Cardiac fibroblast (primary cell): ENCODE measurements at regions not wholly inside any gene's neighbourhood (a gene's known extent, or its start where the extent isn't known, plus 50 kb on each side); places are given as distances from the start of the nearest gene placed in this dataset.

Experiments
- DNase-seq, 2 donors: peaks; one replicate each; pipeline versions ENCODE4 v3.0.0 to v3.0.0-alpha.2; 2010; ENCODE audit warnings: low read depth in 2 of 2
- H3K4me3 ChIP-seq, 2 donors: replicated peaks in 1 of 2; 1 replicate in 1 of 2; 2 replicates in 1 of 2; pipeline ENCODE4 v1.5.1; 2011; ENCODE audit warnings: low read depth in 2 of 2, low read length in 2 of 2, mild to moderate bottlenecking in 2 of 2, moderate library complexity in 1 of 2
- TF ChIP-seq, protein P1 (sequence below): IDR thresholded peaks from one replicate; pipeline ENCODE4 v1.5.1; 2011; ENCODE audit warnings: low read depth, mild to moderate bottlenecking, low read length, inconsistent platforms

DNA sequence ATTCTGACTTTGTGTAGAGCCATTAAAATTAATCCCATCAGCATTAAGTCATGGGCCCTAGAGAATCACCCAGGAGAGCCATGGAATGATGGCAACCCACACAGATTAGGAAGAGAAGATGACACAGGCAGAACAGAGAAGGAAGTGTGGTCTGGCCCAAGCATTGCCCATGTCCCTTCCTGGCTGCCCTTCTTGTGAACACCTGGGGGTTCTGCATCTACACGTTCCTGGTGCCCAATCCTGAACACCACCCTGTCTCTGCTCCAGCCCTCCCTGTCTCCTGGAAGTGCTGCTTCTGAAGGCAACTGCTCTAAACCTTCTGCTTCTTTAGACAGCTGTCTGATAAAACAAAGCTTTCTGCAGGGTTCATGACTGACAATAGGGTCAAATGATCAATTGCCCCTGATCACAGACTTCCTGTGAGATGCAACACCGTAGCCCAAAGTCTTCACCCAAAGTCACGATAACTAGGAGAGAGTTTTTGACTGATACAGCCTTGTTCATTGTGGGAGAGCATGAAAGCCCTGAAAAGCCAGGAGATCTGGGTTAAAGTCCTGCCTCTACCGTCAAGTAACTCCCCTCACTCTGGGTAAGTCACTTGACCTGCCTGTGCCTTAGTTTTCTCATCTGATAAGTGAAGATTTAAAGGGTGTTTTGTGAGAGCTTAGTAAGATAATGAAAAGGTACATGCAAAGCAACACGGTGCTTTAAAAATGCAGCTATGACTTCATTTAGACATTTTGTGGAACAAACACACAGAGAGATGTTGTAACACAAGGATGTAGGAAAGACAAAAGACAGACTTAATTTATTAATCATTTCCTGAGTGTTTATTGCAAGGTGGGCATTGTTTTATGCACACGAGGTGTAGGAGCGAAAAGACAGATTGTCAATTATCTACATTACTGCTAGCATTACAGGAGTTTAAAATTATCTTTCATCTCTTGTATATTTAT, 291.2 kb upstream of the STXBP5 start:
- peak overlapping the region in 1 of 2 donors; percentile 58 for H3K4me3 ChIP-seq
- TF ChIP-seq, protein P1, sequence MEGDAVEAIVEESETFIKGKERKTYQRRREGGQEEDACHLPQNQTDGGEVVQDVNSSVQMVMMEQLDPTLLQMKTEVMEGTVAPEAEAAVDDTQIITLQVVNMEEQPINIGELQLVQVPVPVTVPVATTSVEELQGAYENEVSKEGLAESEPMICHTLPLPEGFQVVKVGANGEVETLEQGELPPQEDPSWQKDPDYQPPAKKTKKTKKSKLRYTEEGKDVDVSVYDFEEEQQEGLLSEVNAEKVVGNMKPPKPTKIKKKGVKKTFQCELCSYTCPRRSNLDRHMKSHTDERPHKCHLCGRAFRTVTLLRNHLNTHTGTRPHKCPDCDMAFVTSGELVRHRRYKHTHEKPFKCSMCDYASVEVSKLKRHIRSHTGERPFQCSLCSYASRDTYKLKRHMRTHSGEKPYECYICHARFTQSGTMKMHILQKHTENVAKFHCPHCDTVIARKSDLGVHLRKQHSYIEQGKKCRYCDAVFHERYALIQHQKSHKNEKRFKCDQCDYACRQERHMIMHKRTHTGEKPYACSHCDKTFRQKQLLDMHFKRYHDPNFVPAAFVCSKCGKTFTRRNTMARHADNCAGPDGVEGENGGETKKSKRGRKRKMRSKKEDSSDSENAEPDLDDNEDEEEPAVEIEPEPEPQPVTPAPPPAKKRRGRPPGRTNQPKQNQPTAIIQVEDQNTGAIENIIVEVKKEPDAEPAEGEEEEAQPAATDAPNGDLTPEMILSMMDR, result no peak
- peak; percentile 48 to 72 for DNase-seq

DNA sequence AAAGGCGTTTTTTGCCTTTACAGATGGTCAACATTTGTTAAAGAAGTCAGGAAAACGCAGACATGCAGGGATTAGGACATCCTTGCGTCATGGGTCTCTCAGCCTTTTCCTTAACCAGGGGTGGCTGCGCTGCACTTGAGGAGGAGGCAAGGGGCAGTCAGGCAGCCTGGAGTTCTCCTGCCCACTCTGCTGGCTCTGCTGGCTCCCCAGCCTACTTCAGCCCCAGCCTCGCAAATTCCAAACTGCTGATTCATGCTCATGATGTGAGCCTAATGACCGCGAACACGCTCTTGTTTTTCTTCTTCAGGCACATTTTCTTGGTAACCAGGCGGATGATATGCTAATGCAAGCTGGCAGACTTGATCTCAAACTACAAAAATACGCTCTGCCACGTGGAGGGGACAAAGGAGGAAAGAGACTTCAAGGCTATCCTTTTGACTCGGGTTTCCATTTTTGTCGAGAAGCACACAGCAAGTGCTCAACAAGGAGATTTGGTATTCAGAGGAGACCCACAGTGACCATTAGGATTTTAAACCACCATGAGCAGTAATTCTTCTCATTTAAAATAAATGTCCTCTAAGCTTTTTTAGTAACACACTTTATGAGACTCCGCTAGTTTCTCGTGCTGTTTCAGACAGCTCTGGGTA, 290.3 kb upstream of the STXBP5 start:
- TF ChIP-seq, protein P1, result no peak
- peak; percentile 99 for DNase-seq
- peak overlapping the region; percentile 6 to 58 for H3K4me3 ChIP-seq

DNA sequence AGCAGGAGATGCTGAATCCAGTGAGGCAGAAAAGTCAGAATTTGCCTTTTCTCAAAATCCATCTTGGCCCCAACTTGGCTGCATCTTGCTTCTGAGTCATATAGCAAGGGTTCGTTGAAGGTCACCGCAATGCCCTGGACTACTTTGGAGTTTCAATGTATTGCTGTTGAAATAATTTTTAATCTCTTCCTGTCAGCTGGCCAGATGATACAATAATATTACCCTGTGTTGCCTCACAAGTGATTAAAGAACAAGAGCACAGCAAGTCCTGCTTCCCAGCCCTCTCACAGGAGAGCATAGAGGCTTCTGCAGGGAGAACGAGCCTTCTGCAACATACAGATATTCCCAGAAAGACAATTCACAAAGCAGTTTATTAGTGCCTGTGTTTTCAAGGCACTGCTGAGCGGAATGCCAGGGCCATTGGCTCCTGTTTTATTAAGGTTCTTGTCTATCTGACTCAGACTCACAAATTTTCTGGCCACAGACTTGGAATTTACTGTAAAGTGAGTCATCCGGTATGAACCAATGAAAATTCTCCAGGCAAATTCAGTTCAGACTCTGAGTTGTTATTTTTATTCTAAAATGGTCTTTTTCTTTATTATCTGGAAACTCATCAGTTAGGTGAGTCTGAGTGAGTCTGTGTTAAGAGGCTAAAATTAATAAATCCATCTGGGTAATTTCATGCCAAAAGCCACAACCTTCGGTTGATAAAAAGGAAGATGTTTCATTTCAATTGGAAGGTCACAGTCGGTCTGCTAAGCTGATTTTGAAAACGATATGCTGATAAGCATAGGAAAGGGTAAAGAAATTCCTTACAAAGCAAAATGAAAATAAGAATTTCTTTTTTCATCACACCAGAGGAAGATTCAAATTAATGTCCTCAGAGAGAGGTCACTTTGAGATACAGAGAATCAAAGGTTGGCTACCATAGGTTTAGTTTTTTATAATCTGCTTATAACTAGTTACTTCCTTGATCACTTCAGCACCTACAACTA, 289.4 kb upstream of the STXBP5 start:
- peak; percentile 97 to 98 for DNase-seq
- H3K4me3 ChIP-seq, result peak overlapping the region; percentile 6 to 58
- TF ChIP-seq, protein P1, result no peak

DNA sequence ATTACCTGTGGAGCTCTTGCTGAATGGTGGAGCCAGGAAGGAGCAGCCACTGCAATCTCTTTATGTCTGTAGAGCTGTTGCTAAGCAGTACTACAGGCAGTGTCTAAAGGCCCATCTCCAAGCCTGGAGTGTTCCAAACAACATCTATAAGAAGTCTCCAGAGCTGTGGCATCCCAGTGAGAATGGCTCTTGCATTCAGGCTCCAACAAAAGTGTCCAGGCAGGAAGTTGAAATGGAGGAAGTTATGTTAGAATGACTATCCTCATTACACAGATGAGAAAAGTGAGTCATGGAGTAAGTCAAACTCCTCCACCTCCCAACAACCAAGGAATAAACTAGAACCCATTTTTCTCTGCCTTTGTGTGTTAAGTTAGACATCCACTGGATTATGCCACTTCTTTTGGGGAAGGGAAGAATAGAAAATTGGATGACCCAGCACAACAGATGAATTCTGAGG, 288.5 kb upstream of the STXBP5 start:
- TF ChIP-seq, protein P1, result no peak
- DNase-seq, result peak in 1 of 2 donors; percentile 85
- peak overlapping the region in 1 of 2 donors; percentile 58 for H3K4me3 ChIP-seq

DNA sequence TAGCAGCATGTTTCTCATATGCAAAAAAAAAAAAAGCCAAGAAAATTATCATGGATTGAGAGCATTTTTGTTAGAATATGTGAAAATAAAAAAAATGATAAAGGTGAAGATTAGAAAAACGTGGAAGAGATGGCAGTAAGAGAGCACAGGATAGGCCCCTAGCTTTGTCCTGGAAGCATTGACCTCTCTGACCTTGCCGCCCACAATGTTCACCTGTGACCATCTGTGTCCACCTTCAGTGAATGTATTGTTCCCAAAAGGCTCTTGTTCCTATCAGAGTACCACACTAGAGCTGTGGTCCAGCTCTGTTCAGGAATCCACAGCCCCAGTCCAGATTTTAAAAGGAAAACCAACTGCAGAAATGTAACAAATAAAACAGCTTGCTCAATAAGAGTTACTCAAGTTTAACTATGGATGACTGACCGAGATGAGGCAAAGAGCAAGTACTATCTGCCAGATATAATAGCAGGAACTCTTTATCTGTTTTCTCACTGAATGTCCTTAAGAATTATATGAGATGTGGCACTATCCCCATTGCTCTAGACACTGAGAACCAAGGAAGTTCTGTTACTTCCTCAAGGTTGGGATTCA, 287.7 kb upstream of the STXBP5 start:
- DNase-seq, result peak in 1 of 2 donors; percentile 23
- H3K4me3 ChIP-seq, result no peak overlapping the region
- TF ChIP-seq, protein P1, result no peak

DNA sequence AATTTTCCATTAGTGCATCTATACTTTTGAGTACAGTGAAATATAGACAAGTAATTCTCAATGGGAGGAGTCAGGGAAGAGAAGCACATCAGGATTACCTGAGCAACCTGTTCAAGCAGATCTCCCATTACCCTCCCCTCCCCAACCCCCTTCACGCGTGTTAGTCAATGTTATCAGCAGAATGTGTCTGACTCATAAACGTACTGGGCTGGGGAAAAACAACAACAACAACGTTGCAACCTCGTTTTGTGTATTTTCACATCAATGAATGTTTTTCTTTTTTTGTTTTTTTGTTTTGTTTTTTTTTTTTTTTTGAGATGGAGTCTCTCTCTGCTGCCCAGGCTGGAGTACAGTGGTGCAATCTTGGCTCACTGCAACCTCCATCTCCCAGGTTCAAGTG, 287.0 kb upstream of the STXBP5 start:
- TF ChIP-seq, protein P1, result no peak
- no peak for DNase-seq
- no peak overlapping the region for H3K4me3 ChIP-seq
